GM23338 (cell line): ENCODE measurements at regions not wholly inside any gene's neighbourhood (a gene's known extent, or its start where the extent isn't known, plus 50 kb on each side); places are given as distances from the start of the nearest gene placed in this dataset.

ENCODE experiments used
- ATAC-seq: fragments of 200-7000 bp; cut with Tn5 transposase; 3 replicates; pipeline ENCODE4 v1.9.1; 2020
- DNase-seq: peaks from one replicate; pipeline ENCODE4 v3.0.0-alpha.2; 2015; ENCODE audit warnings: low spot score
- H2AFZ ChIP-seq: fragments of 200-600 bp; sonication (generic); 2 replicates; pipeline ENCODE4 v1.8.0; 2016; ENCODE audit warnings: antibody characterized with exemption, mild to moderate bottlenecking, moderate library complexity
- H3F3A ChIP-seq: fragments of 200-600 bp; sonication (generic); replicated peaks from 2 replicates; pipeline ENCODE4 v1.8.0; 2017; ENCODE audit warnings: antibody characterized with exemption, mixed run types, low read depth
- H3K27ac ChIP-seq: fragments of 200-600 bp; sonication (generic); 2 replicates; pipeline ENCODE4 v1.6.1; 2016; ENCODE audit warnings: low read depth
- H3K27me3 ChIP-seq: fragments of 200-600 bp; sonication (generic); 2 replicates; pipeline ENCODE4 v1.8.0; 2016; ENCODE audit warnings: mild to moderate bottlenecking, mixed run types, moderate library complexity; ENCODE audit not compliant: insufficient read depth
- H3K36me3 ChIP-seq: fragments of 200-600 bp; sonication (generic); 2 replicates; pipeline ENCODE4 v1.8.0; 2016; ENCODE audit warnings: mild to moderate bottlenecking; ENCODE audit not compliant: insufficient read depth
- H3K4me1 ChIP-seq: fragments of 200-600 bp; sonication (generic); 2 replicates; pipeline ENCODE4 v1.8.0; 2016; ENCODE audit warnings: mild to moderate bottlenecking, moderate library complexity; ENCODE audit not compliant: insufficient read depth
- H3K4me2 ChIP-seq: fragments of 200-600 bp; sonication (generic); 2 replicates; pipeline ENCODE4 v1.7.1; 2017; ENCODE audit warnings: mixed run types
- H3K4me3 ChIP-seq: fragments of 200-600 bp; sonication (generic); 2 replicates; pipeline ENCODE4 v1.6.1; 2016; ENCODE audit warnings: mixed run types
- H3K79me2 ChIP-seq: fragments of 200-600 bp; sonication (generic); replicated peaks from 2 replicates; pipeline ENCODE4 v1.8.0; 2017; ENCODE audit warnings: mild to moderate bottlenecking; ENCODE audit not compliant: insufficient read depth
- H3K9me2 ChIP-seq: fragments of 200-600 bp; sonication (generic); 2 replicates; pipeline ENCODE4 v1.8.0; 2017; ENCODE audit not compliant: insufficient read depth
- H4K20me1 ChIP-seq: fragments of 200-600 bp; sonication (generic); replicated peaks from 2 replicates; pipeline ENCODE4 v1.8.0; 2017; ENCODE audit warnings: mild to moderate bottlenecking; ENCODE audit not compliant: insufficient read depth
- H3K27ac Mint-ChIP-seq: 2 replicates; pipeline ENCODE4 v1.8.0; 2020; ENCODE audit warnings: inconsistent platforms, mild to moderate bottlenecking, moderate library complexity, mixed read lengths
- H3K27me3 Mint-ChIP-seq: 3 replicates; pipeline ENCODE4 v1.8.0; 2022; ENCODE audit warnings: low read depth, mild to moderate bottlenecking, moderate library complexity, mixed read lengths, inconsistent platforms; ENCODE audit not compliant: insufficient read depth, poor library complexity
- H3K36me3 Mint-ChIP-seq: 3 replicates; pipeline ENCODE4 v1.8.0; 2021; ENCODE audit warnings: low read depth, mild to moderate bottlenecking, inconsistent platforms, moderate library complexity, mixed read lengths
- H3K4me1 Mint-ChIP-seq: 3 replicates; pipeline ENCODE4 v1.8.0; 2020; ENCODE audit warnings: mild to moderate bottlenecking, inconsistent platforms, mixed read lengths
- H3K4me3 Mint-ChIP-seq: 3 replicates; pipeline ENCODE4 v1.8.0; 2021; ENCODE audit warnings: moderate library complexity, mild to moderate bottlenecking, inconsistent platforms, mixed read lengths
- H3K9me3 Mint-ChIP-seq: 3 replicates; pipeline ENCODE4 v1.8.0; 2020; ENCODE audit warnings: moderate library complexity, mild to moderate bottlenecking, inconsistent platforms, mixed read lengths
- NANOG ChIP-seq: IDR thresholded peaks from 2 replicates; pipeline ENCODE4 v1.6.1; 2016; ENCODE audit warnings: antibody characterized with exemption, borderline replicate concordance
- REST ChIP-seq: IDR thresholded peaks from one replicate; pipeline ENCODE4 v1.6.1; 2018; ENCODE audit warnings: antibody characterized with exemption; ENCODE audit not compliant: unreplicated experiment
- ZNF114 ChIP-seq: fragments of 250-450 bp; sonication (Bioruptor Pico); IDR thresholded peaks from 2 replicates; pipeline ENCODE4 v1.5.0; 2020; ENCODE audit warnings: mild to moderate bottlenecking, moderate library complexity
- ZNF331 ChIP-seq: fragments of 250-450 bp; sonication (Bioruptor Pico); IDR thresholded peaks from 2 replicates; pipeline ENCODE4 v1.5.0; 2020; ENCODE audit warnings: low read depth, mild to moderate bottlenecking, moderate library complexity
- ZNF462 ChIP-seq: fragments of 250-450 bp; sonication (Bioruptor Pico); IDR thresholded peaks from 2 replicates; pipeline ENCODE4 v1.5.0; 2020; ENCODE audit warnings: mild to moderate bottlenecking, moderate library complexity

- no peak for TF ChIP-seq ZNF462 (CRISPR knock-in tag)
- no peak for TF ChIP-seq NANOG
Measured at GRCh38 chr3:155014953-155015352, 65.2 kb upstream of the MME start (continued).

DNA sequence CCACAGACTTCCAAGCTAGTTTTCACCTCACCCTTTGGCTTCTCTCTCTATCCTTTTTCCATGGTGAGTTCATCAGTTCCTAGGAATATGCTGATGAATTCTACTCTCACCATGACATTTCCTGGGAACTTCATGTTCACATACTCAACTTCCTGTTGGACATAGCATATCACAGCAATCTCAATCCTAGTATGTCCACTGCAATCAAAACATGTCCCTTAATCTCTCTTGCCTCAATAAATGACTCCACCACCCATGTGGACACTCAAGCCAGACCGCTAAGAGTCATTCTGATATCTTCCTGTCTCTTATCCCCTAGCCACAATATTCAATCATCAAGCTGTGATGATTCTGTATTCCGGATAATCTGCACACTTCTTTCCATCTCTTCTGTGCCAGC, 66.7 kb upstream of the MME start:
- Histone ChIP-seq H2AFZ (no peak overlapping the region; the same call in 1 of the 2 replicates), H3K27me3 (no peaks in the 10 kb centered on the region), H3K9me2 (peaks cover 6% of the 10 kb centered on the region; the same call in 1 of the 2 replicates), H4K20me1 (no peaks in the 10 kb centered on the region), H3K36me3 (no peaks in the 10 kb centered on the region), H3F3A (no peaks in the 10 kb centered on the region), H3K79me2 (no peaks in the 10 kb centered on the region), H3K4me1 (peaks cover 20% of the 10 kb centered on the region), H3K4me3 (no peak overlapping the region), H3K4me2 (no peak overlapping the region), H3K27ac (no peak overlapping the region)
- Mint-ChIP-seq H3K9me3 (no peaks in the 10 kb centered on the region), H3K27me3 (peaks cover 2% of the 10 kb centered on the region), H3K36me3 (no peaks in the 10 kb centered on the region), H3K4me1 (peaks cover 23% of the 10 kb centered on the region), H3K27ac (no peak overlapping the region), H3K4me3 (no peak overlapping the region)
- TF ChIP-seq REST (no peak), ZNF331 (no peak), ZNF114 (CRISPR knock-in tag) (no peak)
- DNase-seq (no peak), ATAC-seq (no peak)
